Brain pericyte (primary cell): ENCODE measurements at regions not wholly inside any gene's neighbourhood (a gene's known extent, or its start where the extent isn't known, plus 50 kb on each side); places are given as distances from the start of the nearest gene placed in this dataset.
"Not testable (repeated sequence)": the region's sequence is repeated elsewhere in the genome, so short reads cannot be mapped to it uniquely, and the experiment has no call there.

ENCODE experiments used
- DNase-seq: peaks from one replicate; pipeline ENCODE4 v3.0.0-alpha.2; 2012; ENCODE audit warnings: low read depth, low spot score

DNA sequence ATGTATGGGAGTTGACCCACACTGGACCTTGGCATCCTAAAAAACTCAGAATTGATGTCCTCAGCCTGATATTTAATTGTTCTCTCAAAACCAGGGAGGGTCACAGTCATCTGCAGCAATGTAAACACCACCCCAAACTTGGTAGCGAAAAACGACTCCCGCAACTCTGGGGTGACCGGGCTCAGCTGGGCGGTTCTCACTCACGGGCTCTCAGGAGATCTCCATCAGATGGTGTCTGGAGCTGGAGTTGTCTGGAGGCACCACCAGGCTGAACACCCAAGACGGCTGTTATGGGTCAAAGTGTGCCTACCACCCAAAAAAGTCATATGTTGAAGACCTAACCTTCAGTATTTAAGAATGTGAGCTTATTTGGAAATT is 50.9 kb upstream of the NXT1 start:
- DNase-seq: no peak

DNA sequence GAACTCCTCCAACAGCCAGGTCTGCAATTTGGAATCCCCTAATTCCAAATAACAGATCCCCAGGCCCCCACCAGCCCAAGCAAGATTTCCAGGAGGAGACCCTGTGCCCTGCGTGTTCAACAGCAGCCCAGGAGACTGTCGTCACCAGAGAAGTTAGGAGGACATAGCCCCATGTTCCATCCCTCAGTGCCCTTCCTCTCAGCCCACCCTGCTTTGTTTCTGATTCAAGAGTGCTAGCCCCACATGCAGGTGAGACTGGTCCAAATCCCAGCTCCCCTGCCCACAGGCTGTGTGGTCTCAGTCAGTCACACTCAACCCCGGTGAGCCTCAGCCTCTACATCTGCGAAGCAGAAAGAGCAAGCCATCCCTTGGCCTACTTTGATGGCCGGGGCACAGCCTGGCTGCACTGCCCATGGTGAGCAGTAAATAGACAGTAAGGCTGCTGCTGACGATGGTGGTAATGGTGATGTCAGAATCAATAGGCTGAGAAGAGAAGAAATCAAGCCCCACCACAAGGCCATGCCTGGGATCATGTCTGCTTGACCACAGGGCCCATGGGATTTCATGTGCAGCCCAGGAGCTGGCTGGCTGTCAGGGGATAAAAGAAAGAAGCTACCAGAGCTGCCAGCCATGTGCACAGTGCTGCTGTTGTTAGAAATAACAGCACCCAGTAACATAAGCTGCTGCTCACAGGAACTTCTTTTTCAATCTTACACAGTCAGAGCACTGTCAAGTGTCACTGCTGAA is 51.5 kb upstream of the NXT1 start:
- DNase-seq: peak; percentile 41

DNA sequence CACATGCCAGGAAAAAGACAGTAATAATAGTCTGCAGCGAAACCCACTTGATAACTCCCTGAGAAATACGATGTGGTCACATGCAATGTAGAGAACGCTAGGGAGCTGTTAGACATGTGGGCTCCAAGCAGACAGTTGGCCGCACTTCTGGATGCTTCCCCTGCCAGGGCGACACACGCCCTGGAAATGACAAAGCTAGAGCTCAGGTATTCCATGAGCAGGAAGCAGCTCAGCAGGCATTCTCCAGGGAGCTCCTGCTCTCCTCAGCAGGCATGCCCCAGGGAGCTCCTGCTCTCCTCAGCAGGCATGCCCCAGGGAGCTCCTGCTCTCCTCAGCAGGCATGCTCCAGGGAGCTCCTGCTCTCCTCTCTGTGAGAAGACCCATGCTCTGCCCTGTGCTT is 52.4 kb upstream of the NXT1 start:
- DNase-seq: no peak

DNA sequence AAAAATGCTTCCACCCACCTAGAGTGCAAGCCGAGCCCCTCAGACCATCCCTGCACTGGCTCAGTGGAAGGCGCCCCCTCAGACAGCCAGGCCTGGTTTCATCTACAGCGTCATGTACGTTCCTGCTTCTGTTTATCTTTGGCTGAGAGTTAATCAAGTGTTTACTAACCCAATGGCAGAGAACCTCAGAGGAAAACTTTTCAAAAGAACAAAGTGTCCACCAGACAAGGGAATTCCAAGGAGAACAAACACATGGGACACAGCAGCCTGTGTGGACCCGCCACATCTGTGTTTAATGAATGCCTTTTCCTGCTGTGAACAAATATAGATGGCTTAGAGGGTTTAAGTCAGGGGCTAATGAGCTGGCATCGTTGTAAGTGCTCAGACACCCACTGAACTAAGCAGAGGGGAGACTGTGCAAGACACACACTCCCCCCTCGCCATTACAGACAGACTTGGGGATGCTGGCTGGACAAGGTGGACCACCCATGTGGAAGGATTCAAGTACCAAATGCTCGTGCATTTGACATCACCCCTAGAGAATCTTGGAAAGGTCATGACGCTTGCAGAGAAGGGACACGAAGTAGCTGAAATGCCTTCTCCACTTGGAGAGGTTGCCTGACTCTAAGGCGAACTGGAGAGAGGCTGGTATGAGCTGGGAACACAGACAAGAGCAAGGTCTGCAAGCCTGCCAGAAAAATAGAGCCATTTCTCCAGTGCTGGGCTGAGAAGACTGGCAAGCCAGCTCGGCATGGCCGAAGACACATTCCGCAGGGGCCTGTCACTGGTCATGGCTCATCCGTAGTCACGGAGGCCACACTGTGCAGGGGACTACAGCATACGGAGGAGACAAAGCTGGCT is 53.5 kb upstream of the NXT1 start:
- peak; percentile 33 for DNase-seq

DNA sequence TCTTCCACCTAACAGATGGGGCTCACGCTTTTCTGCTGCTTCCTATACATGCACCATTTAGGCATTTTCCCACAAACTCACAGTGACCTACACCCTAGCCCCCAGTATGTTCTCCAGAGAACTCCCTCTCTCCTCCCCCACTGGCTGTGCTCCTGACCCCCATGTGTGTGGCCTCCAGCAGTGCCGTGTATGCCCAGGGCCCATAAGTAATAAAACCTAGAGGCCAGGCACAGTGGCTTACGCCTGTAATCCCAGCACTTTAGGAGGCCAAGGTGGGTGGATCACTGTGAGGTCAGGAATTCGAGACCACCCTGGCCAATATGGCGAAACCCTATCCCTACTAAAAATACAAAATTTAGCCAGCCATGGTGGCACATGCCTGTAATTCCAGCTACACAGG is 54.7 kb upstream of the NXT1 start:
- DNase-seq: no peak

DNA sequence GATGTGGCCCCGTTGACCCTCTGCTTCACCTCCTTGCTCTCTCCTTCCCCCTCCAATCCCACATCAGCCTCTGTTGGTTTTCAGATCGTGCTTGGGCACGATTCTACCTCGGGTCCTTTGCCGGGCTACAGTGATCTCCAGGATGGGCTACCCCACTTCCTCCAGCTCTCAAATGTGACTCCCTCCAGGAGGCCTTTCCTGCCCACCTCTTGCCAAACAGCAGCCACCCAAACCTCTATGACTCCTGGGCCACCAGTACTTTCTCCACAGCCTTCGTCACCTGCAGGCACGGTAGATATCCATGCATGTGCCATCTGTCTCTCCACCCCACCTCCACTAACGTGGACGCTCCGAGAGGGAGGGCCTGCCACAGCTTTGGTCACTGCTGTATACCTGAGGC is 55.9 kb upstream of the NXT1 start:
- DNase-seq: no peak

DNA sequence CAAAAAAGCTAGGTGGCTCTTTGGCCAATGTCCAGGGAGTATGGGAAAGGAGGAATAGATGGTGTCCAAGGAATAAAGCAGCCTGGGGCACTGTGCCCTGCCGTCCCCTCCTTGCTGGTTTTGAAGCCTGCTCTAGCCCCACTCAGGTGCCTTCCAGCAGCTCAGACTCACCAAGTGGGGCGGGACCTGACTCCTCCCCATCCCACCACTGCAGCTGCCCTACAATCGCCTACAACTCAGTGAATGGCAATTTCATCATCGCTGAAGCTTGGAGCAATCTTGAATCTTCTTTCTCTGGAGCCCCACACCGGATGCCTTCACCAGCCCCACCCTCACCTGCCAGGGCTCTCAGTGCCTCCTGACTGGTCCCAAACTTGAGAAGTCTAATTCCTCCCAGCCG is 56.4 kb upstream of the NXT1 start:
- DNase-seq: no peak

DNA sequence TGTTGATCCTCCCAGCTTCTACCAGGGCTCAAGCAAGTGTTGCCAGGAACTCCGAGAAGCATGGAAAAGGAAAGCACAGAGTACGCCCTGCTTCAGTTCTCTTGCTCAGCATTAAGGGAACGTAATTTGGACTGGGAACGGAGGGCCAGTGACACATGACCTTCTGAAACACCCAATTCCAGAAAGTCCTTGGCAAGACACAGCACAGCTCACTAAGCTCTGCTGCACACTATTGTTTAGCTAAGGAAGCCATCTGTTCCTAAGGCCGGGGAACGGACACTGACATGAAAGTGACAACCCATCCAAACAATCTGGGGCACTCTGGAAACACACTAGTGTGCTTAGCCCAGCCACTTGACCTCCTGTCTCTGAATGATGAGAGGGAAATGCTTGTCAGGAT is 56.9 kb upstream of the NXT1 start:
- no peak for DNase-seq

DNA sequence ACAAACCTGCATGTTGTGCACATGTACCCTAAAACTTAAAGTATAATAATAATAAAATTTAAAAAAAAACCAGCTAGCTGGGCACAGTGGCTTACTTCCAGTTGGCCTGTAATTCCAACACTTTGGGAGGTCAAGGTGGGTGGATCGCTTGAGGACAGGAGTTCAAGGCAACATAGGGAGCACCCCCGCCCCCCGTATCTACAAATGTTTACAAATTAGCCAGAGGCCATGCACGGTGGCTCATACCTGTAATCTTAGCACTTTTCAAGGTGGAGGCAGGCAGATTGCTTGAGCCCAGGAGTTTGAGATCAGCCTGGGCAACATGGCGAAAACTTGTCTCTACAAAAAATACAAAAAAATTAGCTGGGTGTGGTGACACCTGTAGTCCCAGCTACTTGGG is 58.3 kb upstream of the NXT1 start:
- not testable (repeated sequence) for DNase-seq

DNA sequence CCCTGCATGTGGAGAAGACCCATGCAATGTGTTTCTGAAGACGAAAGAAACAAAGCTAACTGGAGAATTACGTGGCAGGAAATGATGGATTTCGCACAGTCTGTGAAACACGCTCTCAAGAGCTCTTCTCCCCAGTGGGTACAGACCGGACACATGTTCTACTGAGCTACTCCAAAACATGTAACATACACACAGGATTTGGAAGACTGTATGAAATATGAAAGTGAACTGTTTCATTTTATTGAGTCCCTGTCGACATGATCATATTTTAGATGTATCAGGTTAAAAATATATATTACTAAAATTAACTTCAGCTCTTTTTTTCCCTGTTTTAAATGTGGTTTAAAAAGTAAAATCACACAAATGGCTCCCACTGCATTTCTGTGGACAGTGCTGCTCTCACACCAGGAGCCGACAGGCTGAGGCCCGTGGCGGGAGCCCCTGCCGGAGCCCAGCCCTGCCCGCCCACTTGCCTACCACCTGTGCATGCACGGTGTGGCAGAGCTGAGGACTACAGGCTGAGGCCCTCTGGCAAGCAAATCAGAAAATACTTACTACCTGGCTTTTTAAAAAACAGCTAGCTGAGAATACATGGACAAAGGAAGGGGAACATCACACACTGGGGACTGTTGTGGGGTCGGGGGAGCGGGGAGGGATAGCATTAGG is 58.9 kb upstream of the NXT1 start:
- DNase-seq: no peak

DNA sequence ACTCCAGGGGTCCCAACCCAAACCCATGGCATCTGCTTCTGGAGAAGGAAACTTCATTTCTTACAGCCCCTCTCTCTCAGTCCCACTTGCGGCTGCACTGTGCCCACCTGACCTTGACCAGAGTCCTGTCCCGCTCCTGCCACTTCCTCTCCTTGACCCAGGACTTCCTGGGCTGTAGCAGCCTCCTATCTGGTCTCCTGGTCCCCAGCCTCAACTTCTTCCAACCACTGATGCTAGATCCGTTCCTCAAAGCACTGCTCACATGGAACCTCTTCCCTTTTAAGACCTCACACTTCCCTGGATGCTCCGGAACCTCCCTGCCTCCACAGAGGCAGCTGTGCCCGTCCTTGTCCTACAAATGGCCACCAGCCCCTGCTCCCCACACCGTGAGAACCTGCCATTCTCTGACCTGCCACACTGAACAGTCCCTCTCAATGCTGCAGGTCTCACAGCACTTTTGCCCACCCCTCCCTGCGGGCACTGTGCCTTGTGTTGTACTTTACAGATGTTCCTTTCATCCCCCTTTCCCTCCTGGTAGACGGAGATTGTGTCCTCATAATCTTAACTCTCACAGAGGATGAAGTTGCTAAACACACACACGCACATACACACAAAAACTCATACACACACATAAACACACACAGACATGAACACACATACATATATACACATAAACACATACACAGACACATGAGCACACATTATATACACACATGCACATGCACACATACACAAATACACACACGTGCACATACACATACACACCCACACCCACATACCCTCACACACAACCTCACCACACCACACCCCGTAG is 59.6 kb upstream of the NXT1 start:
- DNase-seq: no peak

DNA sequence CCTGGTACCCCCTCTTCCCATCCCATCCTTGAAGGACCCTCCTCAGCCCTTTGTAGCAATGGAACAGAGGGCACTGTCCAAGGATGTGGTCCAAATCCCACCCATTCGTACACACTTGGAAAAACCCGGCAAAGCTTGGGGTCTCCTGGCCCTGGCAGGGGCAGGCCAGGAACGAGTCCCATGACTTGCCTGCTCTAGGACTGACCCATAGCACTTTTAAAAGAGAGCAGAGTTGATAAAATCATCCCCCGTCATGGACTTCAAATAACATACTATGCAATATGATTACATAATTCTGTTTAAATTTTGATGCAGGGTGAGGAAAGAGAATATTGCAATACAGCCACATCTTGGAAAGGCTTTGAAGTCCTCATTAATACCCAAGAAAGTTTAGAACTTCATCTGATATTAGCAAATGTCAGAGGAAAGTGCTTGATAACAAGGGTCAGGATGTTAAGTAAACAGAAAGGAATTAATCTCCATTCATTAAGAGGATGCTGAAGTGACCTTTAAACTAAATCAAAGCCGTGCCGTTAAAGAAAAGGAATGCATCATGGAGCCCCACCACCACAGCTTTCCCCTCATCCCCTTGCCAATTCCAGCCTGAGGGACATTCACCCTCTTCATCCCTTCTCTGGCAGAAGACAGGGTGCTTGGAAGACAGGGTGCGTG is 60.7 kb upstream of the NXT1 start:
- DNase-seq: no peak

DNA sequence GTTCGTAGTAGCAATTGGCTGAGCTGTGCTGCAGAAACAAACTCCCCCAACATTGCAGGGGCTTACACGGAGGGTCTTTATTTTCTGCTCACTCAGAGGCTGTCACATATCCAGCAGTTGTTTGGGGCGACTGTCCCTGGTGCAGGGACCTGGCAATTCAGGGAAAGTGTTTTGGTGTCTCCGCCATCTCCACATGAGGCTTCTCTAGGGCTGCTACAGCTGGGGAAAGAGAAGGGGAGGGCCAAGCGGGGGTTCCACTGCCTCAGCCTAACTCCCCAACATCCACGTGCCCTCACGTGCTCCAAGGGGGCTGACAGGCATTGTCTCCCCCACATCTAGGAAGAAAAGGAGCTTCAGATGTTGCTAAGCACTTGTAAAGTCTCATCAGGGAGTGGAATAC is 61.3 kb upstream of the NXT1 start:
- no peak for DNase-seq

DNA sequence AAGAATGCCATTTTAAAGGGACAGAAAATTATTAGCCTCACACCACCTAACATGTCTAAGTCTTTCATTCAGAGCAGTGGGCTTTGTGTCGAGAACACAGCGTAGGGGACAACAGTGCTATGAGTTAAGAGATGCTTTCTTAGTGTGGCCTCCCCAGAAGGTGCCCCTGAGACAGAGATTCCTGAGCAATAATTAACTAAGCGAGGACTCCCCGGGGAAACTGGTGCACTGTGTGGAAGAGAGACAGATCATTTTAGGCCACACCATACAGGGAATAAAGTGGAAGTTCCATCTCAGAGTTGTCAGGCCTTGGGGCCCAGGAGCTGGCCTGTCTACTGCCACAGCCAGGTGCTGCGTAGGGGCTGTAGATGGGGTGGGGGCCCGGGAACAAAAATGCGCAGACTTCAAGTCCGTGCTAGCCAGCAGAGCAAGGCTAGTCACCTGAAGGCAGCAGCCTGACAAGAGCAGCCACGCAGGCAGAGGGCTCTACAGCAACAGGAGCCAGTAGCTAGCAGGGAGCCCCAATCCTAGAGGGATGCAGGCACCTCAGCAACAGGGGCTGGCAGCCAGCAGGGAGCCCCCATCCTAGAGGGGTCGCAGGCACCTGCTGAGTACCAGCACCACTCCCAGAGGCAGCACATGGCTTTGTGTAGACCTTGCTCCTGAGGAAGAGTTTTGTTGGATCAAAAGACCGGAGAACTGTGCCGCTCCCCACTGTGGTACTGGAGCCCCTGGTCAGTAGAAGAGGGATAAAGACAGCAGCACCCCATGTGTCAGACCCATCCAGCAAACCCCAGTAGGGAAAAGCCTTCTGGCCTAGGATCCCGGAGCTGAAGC is 63.0 kb upstream of the NXT1 start:
- no peak for DNase-seq

DNA sequence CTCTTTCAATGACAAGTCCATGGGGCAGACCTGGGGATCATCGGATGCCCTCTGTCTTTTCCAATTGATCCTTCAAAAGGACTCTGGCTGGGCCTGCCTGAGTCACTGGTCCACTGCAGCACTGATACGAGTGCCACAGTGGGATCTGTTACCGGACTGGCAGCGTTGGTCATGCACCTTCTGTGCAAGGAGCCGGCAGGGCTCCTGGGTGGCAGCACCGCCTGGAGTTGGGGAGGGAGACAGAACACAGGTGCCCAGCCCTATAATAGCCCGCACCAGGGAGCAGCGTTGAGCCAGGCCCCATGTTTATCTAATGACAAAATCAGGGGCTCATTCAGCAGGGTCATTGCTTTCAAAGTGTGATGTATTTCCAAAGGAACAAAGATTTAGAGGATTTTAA is 64.2 kb upstream of the NXT1 start:
- DNase-seq: no peak

DNA sequence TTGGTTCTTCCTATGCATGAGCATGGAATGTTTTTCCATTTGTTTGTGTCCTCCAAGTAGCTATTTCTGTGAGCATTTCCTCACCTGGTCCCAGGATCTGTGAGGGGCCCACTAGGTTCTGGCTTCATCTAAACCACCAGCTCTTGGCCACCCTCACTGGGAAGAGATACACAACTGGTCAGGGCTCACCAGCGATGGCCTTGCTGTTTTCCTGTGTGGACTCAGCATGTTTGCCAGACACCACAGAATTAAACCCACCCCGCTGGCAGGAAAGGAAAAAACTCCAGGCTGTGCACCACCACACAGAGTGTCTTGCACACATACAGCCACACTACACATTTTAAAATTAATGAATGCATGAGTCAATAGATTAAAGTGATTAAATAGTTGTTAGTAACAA is 65.1 kb upstream of the NXT1 start:
- DNase-seq: no peak

DNA sequence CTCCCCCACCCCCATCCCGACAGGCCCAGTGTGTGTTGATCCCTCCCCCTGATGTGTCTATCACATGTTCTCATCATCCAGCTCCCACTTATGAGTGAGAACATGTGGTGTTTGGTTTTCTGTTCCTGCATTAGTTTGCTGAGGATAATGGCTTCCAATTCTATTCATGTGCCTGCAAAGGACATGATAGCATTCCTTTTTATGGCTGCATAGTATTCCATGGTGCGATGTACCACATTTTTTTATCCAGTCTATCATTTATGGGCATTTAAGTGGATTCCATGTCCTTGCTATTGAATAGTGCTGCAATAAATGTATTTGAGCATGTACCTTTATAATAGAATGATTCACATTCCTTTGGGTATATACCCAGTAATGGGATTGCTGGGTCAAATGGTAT is 66.6 kb upstream of the NXT1 start:
- DNase-seq: no peak

DNA sequence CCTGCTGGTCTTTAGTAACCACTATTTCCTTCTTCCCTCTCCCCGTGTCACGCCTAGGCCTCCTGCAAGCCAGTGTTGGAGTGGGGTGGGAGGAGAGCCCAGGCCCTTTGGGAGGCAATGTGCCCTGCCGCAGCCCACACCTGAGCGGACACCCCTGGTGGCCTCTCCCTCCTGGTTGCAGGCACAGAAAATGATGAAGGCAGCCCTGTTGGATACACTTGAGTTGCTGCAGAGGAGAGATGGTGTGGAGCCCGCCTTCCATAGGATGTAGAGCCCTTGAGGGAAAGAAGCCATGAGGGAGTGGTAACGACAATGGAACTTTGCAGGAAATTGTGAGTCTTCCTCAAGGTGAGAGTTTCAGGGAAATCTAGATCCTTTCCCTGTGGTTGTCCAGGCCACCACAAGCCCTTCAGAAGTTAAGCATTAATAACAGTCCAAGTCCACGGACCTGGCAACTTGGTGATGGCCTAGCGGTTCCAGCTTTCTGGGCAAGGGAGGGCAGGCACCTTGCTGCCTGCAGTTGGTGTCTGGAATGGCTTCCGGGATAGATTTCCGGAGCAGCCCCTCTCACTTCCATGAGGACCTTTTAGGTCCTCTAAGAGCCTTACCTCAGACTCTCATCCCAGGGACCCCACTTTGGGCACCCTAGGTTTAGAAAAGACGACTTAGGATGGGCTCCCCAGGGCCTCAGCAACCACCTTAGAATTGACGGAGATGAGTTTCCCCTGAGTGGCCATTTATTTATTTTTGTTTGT is 67.3 kb upstream of the NXT1 start:
- DNase-seq: no peak

DNA sequence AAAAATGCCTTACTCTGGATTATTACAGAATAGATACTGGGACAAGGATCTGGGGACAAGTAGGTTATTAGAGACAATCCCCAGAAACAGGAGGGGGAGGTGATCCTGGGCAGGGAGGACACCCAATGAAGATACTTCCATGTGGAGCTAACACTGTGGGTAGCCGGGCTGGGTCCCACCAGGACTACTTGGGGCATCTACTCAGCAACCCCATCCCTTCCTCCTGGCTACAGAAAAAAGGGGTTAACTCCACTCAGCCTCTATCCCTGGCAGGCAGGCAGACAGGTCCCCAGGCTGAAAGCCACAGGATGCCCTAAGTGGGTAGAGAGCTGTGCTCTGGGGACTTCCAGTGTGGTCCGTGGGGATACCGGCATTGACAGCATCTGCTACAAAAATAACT is 68.0 kb upstream of the NXT1 start:
- DNase-seq: no peak

DNA sequence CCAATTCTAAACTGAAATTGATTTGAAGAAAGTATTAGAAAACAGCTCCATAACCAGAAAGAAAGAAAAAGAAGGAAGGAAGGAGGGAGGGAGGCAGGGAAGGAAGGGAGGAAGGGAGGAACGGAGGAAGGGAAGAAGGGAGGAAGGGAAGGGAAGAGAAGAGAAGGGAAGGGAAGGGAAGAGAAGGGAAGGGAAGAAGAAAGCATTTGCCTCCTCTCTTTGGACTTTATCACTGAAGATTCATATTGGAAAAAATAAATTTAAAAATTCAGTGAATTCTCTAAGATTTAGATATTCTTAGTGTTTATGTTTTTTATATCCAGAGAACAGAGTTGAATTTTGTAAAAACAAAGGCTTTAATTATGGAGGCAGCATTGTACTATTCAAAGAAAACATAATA is 68.5 kb upstream of the NXT1 start:
- DNase-seq: no peak
